SK-N-SH (cell line): ENCODE measurements at regions not wholly inside any gene's neighbourhood (a gene's known extent, or its start where the extent isn't known, plus 50 kb on each side); places are given as distances from the start of the nearest gene placed in this dataset.

Source experiments
- CTCF ChIA-PET: fragments of 300-600, 350-600 bp; formaldehyde crosslinking; extraction: SDS; loops from one replicate; lab custom pipeline; 2021; lab: Yijun Ruan, JAX
- POLR2A ChIA-PET: fragments of 350-600 bp; sonication (Branson Sonifier 250); formaldehyde crosslinking; extraction: SDS; loops from one replicate; lab custom pipeline; 2020; ENCODE audit warnings: antibody characterized with exemption, inconsistent platforms; lab: Yijun Ruan, JAX
- DNase-seq: peaks from one replicate; pipeline ENCODE4 v3.0.0; 2012
- H2AFZ ChIP-seq: fragments of 200-600 bp; sonication (generic); 2 replicates; pipeline ENCODE4 v1.8.1; 2016; ENCODE audit warnings: antibody characterized with exemption, mild to moderate bottlenecking, low read depth
- H3F3A ChIP-seq: fragments of 200-600 bp; sonication (generic); replicated peaks from 2 replicates; pipeline ENCODE3; 2016; ENCODE audit warnings: antibody characterized with exemption, mild to moderate bottlenecking; ENCODE audit not compliant: insufficient read depth
- H3K27ac ChIP-seq, 2 experiments: fragments of 200-500 bp in 1 of 2; fragments of 200-600 bp in 1 of 2; sonication (Bioruptor generic) in 1 of 2; sonication (generic), shearing (Covaris generic) in 1 of 2; 2 replicates each; pipeline versions ENCODE4 v1.5.1 to v1.6.1; 2014 to 2016; ENCODE audit warnings: low read depth in 2 of 2, inconsistent platforms in 1 of 2, low read length in 1 of 2, mild to moderate bottlenecking in 1 of 2, mixed read lengths in 1 of 2
- H3K27me3 ChIP-seq: fragments of 200-600 bp; sonication (generic), shearing (Covaris generic); 2 replicates; pipeline ENCODE4 v1.6.1; 2016; ENCODE audit warnings: mixed run types; ENCODE audit not compliant: insufficient read depth
- H3K36me3 ChIP-seq, 2 experiments: fragments of 200-500 bp in 1 of 2; fragments of 200-600 bp in 1 of 2; sonication (Bioruptor generic) in 1 of 2; sonication (generic) in 1 of 2; replicated peaks in 1 of 2; 2 replicates each; pipeline versions ENCODE3 to v1.5.1; 2014 to 2016; ENCODE audit warnings: low read length in 1 of 2, mild to moderate bottlenecking in 1 of 2; ENCODE audit not compliant: insufficient read depth in 2 of 2, control insufficient read depth in 1 of 2
- H3K4me1 ChIP-seq, 2 experiments: fragments of 200-500 bp in 1 of 2; fragments of 200-600 bp in 1 of 2; sonication (Bioruptor generic) in 1 of 2; sonication (generic), shearing (Covaris generic) in 1 of 2; 2 replicates each; pipeline versions ENCODE4 v1.5.1 to v1.6.1; 2014 to 2016; ENCODE audit warnings: low read depth in 1 of 2, low read length in 1 of 2, mixed run types in 1 of 2; ENCODE audit not compliant: insufficient read depth in 2 of 2, control insufficient read depth in 1 of 2
- H3K4me2 ChIP-seq: fragments of 200-600 bp; sonication (generic), shearing (Covaris generic); 2 replicates; pipeline ENCODE4 v1.6.1; 2017; ENCODE audit warnings: mixed run types
- H3K4me3 ChIP-seq, 2 experiments: fragments of 200-500 bp in 1 of 2; fragments of 200-600 bp in 1 of 2; sonication (Bioruptor generic) in 1 of 2; sonication (generic), shearing (Covaris generic) in 1 of 2; 2 replicates each; pipeline versions ENCODE4 v1.5.1 to v1.8.1; 2014 to 2016; ENCODE audit warnings: low read depth in 2 of 2, inconsistent platforms in 1 of 2, low read length in 1 of 2, mild to moderate bottlenecking in 1 of 2, mixed read lengths in 1 of 2, moderate library complexity in 1 of 2
- H3K79me2 ChIP-seq: fragments of 200-600 bp; sonication (generic); 2 replicates; pipeline ENCODE4 v1.8.1; 2017; ENCODE audit warnings: mild to moderate bottlenecking; ENCODE audit not compliant: insufficient read depth
- H3K9ac ChIP-seq: fragments of 200-600 bp; sonication (generic); 2 replicates; pipeline ENCODE4 v1.6.1; 2017; ENCODE audit warnings: mixed run types
- H3K9me2 ChIP-seq: fragments of 200-600 bp; sonication (generic); 2 replicates; pipeline ENCODE4 v1.6.1; 2017; ENCODE audit warnings: mixed run types
- H3K9me3 ChIP-seq: fragments of 200-600 bp; sonication (generic); 2 replicates; pipeline ENCODE4 v1.6.1; 2017; ENCODE audit warnings: mixed run types, mild to moderate bottlenecking, moderate library complexity
- H4K20me1 ChIP-seq: fragments of 200-600 bp; sonication (generic); 2 replicates; pipeline ENCODE4 v1.6.1; 2017; ENCODE audit warnings: mild to moderate bottlenecking, mixed run types; ENCODE audit not compliant: insufficient read depth
- CHD2 ChIP-seq: fragments of 150-350 bp; IDR thresholded peaks from 2 replicates; pipeline ENCODE4 v1.6.1; 2018; ENCODE audit warnings: low read length; ENCODE audit not compliant: partially characterized antibody
- EP300 ChIP-seq, 2 experiments: IDR thresholded peaks; 2 replicates each; pipeline versions ENCODE4 v1.4.0 to v1.6.1; 2012; ENCODE audit warnings: borderline replicate concordance in 1 of 2, low read depth in 1 of 2, low read length in 1 of 2
- EZH2phosphoT487 ChIP-seq: fragments of 200-600 bp; sonication (generic); IDR thresholded peaks from 2 replicates; pipeline ENCODE4 v1.6.1; 2017; ENCODE audit warnings: low read depth, mixed run types, mild to moderate bottlenecking, antibody characterized with exemption, moderate library complexity, borderline replicate concordance
- FOSL2 ChIP-seq: IDR thresholded peaks from 2 replicates; pipeline ENCODE4 v1.4.0; 2012; ENCODE audit warnings: low read depth, mild to moderate bottlenecking, moderate library complexity, borderline replicate concordance
- FOXM1 ChIP-seq: IDR thresholded peaks from 2 replicates; pipeline ENCODE4 v1.4.0; 2012; ENCODE audit warnings: low read depth, mild to moderate bottlenecking
- RAD21 ChIP-seq: IDR thresholded peaks from 2 replicates; pipeline ENCODE4 v1.6.1; 2012; ENCODE audit warnings: mild to moderate bottlenecking, low read length
- RFX5 ChIP-seq: IDR thresholded peaks from 2 replicates; pipeline ENCODE4 v1.6.1; 2012; ENCODE audit warnings: mild to moderate bottlenecking, improper control_type of control experiment, low read length
- SMC3 ChIP-seq: IDR thresholded peaks from 2 replicates; pipeline ENCODE4 v1.6.1; 2012; ENCODE audit warnings: low read depth, low read length, improper control_type of control experiment
- TCF12 ChIP-seq: IDR thresholded peaks from 2 replicates; pipeline ENCODE4 v1.4.0; 2012
- YY1 ChIP-seq: IDR thresholded peaks from 2 replicates; pipeline ENCODE4 v1.4.0; 2012; ENCODE audit warnings: low read depth, mild to moderate bottlenecking
- WGBS: methylation state at CpG from one replicate; pipeline ENCODE4 v1.1.6; 2017; ENCODE audit warnings: low lambda C conversion rate; 5-methylcytosine and 5-hydroxymethylcytosine counted together
- TF ChIP-seq, protein P1 (sequence below): IDR thresholded peaks from 2 replicates; pipeline ENCODE4 v1.4.0; 2012; ENCODE audit warnings: low read depth, borderline replicate concordance
- TF ChIP-seq, protein P2 (sequence below): IDR thresholded peaks from 2 replicates; pipeline ENCODE4 v1.6.1; 2012; ENCODE audit warnings: mild to moderate bottlenecking, low read depth, low read length, moderate library complexity
- TF ChIP-seq, protein P3 (sequence below): IDR thresholded peaks from 2 replicates; pipeline ENCODE4 v1.4.0; 2012; ENCODE audit warnings: low read depth, borderline replicate concordance
- TF ChIP-seq, protein P4 (sequence below): IDR thresholded peaks from 2 replicates; pipeline ENCODE4 v1.4.0; 2012; ENCODE audit warnings: low read depth
- TF ChIP-seq, protein P5 (sequence below): IDR thresholded peaks from 2 replicates; pipeline ENCODE4; 2012
- TF ChIP-seq, protein P6 (sequence below): fragments of 200-600 bp; sonication (generic); IDR thresholded peaks from 2 replicates; pipeline ENCODE4 v1.6.1; 2017; ENCODE audit warnings: antibody characterized with exemption, mild to moderate bottlenecking, moderate library complexity

DNA sequence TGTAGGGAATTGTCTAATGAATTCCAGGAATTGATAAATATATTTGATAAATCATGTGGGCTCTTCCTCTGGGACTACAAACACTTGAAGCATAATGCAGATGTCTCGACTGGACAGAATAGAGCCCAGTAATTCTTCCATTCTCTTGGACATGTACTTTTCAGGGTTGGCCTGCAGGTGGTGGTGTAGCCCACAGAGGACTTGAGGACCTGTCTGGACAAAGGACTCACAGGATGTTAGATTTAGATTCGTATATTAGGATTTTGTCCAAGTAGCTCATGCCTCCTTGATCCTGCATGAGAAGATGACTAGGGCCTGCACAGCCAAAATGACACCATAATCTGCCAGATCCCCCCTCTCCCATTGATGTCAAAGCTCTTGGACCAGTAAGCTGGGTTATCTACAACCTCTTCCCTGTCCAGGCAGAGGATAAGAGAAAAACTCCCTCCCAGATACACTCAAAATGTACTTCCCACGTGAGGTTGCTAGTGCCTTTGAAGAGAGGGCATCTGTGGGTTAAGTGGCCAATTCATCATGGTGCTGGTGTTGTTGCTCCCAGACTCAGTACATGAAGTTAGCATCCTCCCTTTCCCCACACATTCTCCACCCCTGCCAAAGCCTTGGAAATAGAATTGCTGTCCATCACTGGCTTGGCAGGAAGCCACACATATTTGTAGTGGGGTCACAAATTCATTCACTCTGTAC is 88.6 kb upstream of the ZNF280D start:
- ChIA-PET POLR2A (interaction anchor here (0.6 kb wide), 1 partner anchor 66 kb away, joined by 3 read pairs; no protein-coding TSS in a partner anchor), CTCF (interaction anchor here (0.7 to 2.6 kb wide), 23 partner anchors 9 to 720 kb away, joined by 3 to 11 read pairs (median 4); no protein-coding TSS in a partner anchor)
- no peaks in the 10 kb centered on the region for H3K36me3 ChIP-seq
- H4K20me1 ChIP-seq = no peaks in the 10 kb centered on the region
- no peak overlapping the region for H3K9ac ChIP-seq
- peaks cover 10 to 20% of the 10 kb centered on the region in 2 experiments; a peak in 3 of 4 replicates for H3K4me1 ChIP-seq
- H3K4me3 ChIP-seq = no peak overlapping the region
- H2AFZ ChIP-seq = no peak overlapping the region
- WGBS = 50% methylated on average over 3 of the region's 3 CpGs
- no peak overlapping the region for H3K27ac ChIP-seq
- H3K79me2 ChIP-seq = no peaks in the 10 kb centered on the region
- no peak overlapping the region for H3K4me2 ChIP-seq
- no peaks in the 10 kb centered on the region for H3K27me3 ChIP-seq
- H3K9me2 ChIP-seq = no peaks in the 10 kb centered on the region
- no peaks in the 10 kb centered on the region for H3K9me3 ChIP-seq
- TF ChIP-seq, protein P1, sequence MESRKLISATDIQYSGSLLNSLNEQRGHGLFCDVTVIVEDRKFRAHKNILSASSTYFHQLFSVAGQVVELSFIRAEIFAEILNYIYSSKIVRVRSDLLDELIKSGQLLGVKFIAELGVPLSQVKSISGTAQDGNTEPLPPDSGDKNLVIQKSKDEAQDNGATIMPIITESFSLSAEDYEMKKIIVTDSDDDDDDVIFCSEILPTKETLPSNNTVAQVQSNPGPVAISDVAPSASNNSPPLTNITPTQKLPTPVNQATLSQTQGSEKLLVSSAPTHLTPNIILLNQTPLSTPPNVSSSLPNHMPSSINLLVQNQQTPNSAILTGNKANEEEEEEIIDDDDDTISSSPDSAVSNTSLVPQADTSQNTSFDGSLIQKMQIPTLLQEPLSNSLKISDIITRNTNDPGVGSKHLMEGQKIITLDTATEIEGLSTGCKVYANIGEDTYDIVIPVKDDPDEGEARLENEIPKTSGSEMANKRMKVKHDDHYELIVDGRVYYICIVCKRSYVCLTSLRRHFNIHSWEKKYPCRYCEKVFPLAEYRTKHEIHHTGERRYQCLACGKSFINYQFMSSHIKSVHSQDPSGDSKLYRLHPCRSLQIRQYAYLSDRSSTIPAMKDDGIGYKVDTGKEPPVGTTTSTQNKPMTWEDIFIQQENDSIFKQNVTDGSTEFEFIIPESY = no peak
- TF ChIP-seq, protein P2, sequence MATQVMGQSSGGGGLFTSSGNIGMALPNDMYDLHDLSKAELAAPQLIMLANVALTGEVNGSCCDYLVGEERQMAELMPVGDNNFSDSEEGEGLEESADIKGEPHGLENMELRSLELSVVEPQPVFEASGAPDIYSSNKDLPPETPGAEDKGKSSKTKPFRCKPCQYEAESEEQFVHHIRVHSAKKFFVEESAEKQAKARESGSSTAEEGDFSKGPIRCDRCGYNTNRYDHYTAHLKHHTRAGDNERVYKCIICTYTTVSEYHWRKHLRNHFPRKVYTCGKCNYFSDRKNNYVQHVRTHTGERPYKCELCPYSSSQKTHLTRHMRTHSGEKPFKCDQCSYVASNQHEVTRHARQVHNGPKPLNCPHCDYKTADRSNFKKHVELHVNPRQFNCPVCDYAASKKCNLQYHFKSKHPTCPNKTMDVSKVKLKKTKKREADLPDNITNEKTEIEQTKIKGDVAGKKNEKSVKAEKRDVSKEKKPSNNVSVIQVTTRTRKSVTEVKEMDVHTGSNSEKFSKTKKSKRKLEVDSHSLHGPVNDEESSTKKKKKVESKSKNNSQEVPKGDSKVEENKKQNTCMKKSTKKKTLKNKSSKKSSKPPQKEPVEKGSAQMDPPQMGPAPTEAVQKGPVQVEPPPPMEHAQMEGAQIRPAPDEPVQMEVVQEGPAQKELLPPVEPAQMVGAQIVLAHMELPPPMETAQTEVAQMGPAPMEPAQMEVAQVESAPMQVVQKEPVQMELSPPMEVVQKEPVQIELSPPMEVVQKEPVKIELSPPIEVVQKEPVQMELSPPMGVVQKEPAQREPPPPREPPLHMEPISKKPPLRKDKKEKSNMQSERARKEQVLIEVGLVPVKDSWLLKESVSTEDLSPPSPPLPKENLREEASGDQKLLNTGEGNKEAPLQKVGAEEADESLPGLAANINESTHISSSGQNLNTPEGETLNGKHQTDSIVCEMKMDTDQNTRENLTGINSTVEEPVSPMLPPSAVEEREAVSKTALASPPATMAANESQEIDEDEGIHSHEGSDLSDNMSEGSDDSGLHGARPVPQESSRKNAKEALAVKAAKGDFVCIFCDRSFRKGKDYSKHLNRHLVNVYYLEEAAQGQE = no peak
- peak; percentile 82 for TF ChIP-seq SMC3
- TF ChIP-seq EP300 (IDR thresholded peaks at IDR 0.05; ENCODE audit: borderline replicate concordance in 1 of 2, low read depth in 1 of 2, low read length in 1 of 2) = no peak
- no peak for TF ChIP-seq FOXM1
- no peak for TF ChIP-seq FOSL2
- TF ChIP-seq, protein P3, sequence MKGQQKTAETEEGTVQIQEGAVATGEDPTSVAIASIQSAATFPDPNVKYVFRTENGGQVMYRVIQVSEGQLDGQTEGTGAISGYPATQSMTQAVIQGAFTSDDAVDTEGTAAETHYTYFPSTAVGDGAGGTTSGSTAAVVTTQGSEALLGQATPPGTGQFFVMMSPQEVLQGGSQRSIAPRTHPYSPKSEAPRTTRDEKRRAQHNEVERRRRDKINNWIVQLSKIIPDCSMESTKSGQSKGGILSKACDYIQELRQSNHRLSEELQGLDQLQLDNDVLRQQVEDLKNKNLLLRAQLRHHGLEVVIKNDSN = no peak
- no peak for TF ChIP-seq EZH2phosphoT487
- TF ChIP-seq, protein P4, sequence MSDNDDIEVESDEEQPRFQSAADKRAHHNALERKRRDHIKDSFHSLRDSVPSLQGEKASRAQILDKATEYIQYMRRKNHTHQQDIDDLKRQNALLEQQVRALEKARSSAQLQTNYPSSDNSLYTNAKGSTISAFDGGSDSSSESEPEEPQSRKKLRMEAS = no peak
- TF ChIP-seq RAD21 = peak; percentile 88
- TF ChIP-seq YY1 = no peak
- no peak for TF ChIP-seq RFX5
- TF ChIP-seq, protein P5, sequence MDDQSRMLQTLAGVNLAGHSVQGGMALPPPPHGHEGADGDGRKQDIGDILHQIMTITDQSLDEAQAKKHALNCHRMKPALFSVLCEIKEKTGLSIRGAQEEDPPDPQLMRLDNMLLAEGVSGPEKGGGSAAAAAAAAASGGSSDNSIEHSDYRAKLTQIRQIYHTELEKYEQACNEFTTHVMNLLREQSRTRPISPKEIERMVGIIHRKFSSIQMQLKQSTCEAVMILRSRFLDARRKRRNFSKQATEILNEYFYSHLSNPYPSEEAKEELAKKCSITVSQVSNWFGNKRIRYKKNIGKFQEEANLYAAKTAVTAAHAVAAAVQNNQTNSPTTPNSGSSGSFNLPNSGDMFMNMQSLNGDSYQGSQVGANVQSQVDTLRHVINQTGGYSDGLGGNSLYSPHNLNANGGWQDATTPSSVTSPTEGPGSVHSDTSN = peak; percentile 35; the same call in 1 of the 2 replicates
- TF ChIP-seq TCF12 = no peak
- no peak for TF ChIP-seq CHD2
- TF ChIP-seq, protein P6, sequence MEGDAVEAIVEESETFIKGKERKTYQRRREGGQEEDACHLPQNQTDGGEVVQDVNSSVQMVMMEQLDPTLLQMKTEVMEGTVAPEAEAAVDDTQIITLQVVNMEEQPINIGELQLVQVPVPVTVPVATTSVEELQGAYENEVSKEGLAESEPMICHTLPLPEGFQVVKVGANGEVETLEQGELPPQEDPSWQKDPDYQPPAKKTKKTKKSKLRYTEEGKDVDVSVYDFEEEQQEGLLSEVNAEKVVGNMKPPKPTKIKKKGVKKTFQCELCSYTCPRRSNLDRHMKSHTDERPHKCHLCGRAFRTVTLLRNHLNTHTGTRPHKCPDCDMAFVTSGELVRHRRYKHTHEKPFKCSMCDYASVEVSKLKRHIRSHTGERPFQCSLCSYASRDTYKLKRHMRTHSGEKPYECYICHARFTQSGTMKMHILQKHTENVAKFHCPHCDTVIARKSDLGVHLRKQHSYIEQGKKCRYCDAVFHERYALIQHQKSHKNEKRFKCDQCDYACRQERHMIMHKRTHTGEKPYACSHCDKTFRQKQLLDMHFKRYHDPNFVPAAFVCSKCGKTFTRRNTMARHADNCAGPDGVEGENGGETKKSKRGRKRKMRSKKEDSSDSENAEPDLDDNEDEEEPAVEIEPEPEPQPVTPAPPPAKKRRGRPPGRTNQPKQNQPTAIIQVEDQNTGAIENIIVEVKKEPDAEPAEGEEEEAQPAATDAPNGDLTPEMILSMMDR = peak; percentile 79
- peak; percentile 42 for DNase-seq
- no peaks in the 10 kb centered on the region for H3F3A ChIP-seq
